Karpas-422 (cell line): ENCODE measurements at regions not wholly inside any gene's neighbourhood (a gene's known extent, or its start where the extent isn't known, plus 50 kb on each side); places are given as distances from the start of the nearest gene placed in this dataset.
"Not testable (repeated sequence)": the region's sequence is repeated elsewhere in the genome, so short reads cannot be mapped to it uniquely, and the experiment has no call there.

Source experiments
- DNase-seq: peaks from one replicate; pipeline ENCODE4 v3.0.0-alpha.2; 2015
- H2AFZ ChIP-seq: fragments of 200-600 bp; sonication (generic); 2 replicates; pipeline ENCODE4 v1.6.1; 2014; ENCODE audit warnings: antibody characterized with exemption, low read length, mixed read lengths
- H3K27ac ChIP-seq: fragments of 200-600 bp; sonication (generic); 2 replicates; pipeline ENCODE4 v1.5.1; 2014; ENCODE audit warnings: mild to moderate bottlenecking, low read length, moderate library complexity
- H3K27me3 ChIP-seq: fragments of 200-600 bp; sonication (generic); 2 replicates; pipeline ENCODE4 v1.6.1; 2014; ENCODE audit warnings: low read length, mixed read lengths
- H3K36me3 ChIP-seq: fragments of 200-600 bp; sonication (generic); 2 replicates; pipeline ENCODE4 v1.6.1; 2014; ENCODE audit warnings: low read length, mixed read lengths; ENCODE audit not compliant: insufficient read depth
- H3K4me1 ChIP-seq: fragments of 200-600 bp; sonication (generic); 2 replicates; pipeline ENCODE4 v1.6.1; 2014; ENCODE audit warnings: mild to moderate bottlenecking, low read length, mixed read lengths
- H3K4me2 ChIP-seq: fragments of 200-600 bp; sonication (generic); 2 replicates; pipeline ENCODE4 v1.6.1; 2014; ENCODE audit warnings: low read length, low read depth, mild to moderate bottlenecking; ENCODE audit not compliant: poor library complexity, severe bottlenecking
- H3K4me3 ChIP-seq: fragments of 200-600 bp; sonication (generic); 2 replicates; pipeline ENCODE4 v1.5.1; 2014; ENCODE audit warnings: mild to moderate bottlenecking, antibody characterized with exemption, low read length, mixed read lengths
- H3K79me2 ChIP-seq: fragments of 200-600 bp; sonication (generic); 2 replicates; pipeline ENCODE4 v1.6.1; 2014; ENCODE audit warnings: mild to moderate bottlenecking, low read length, mixed read lengths
- H3K9ac ChIP-seq: fragments of 200-600 bp; sonication (generic); 2 replicates; pipeline ENCODE4 v1.6.0; 2014; ENCODE audit warnings: low read length
- H3K9me2 ChIP-seq: fragments of 200-600 bp; sonication (generic), shearing (Covaris generic); replicated peaks from 2 replicates; pipeline ENCODE4 v1.6.0; 2014; ENCODE audit warnings: mild to moderate bottlenecking, low read length, moderate library complexity; ENCODE audit not compliant: insufficient read depth
- H3K9me3 ChIP-seq: fragments of 300-700, 200-600 bp; sonication (generic); 2 replicates; pipeline ENCODE4 v1.6.1; 2014; ENCODE audit warnings: low read length, mixed read lengths
- H4K20me1 ChIP-seq: fragments of 200-600 bp; sonication (generic); 2 replicates; pipeline ENCODE4 v1.6.1; 2014; ENCODE audit warnings: mild to moderate bottlenecking, antibody characterized with exemption, low read length, low read depth; ENCODE audit not compliant: insufficient read depth

- not testable (repeated sequence) for H3K4me3 ChIP-seq, H3K27ac ChIP-seq, H3K9me2 ChIP-seq, H3K9me3 ChIP-seq, H3K4me2 ChIP-seq, H3K79me2 ChIP-seq, H4K20me1 ChIP-seq, H3K27me3 ChIP-seq, H3K4me1 ChIP-seq, H3K36me3 ChIP-seq, H2AFZ ChIP-seq, H3K9ac ChIP-seq, DNase-seq
These were observed 612.1 kb upstream of the SMIM31 start for GRCh38 chr4:164141755-164142375.

- no peaks in the 10 kb centered on the region for H3K79me2 ChIP-seq
- peaks cover 7% of the 10 kb centered on the region; the same call in 1 of the 2 replicates for H3K4me1 ChIP-seq
- no peak for DNase-seq
- no peaks in the 10 kb centered on the region for H3K9me3 ChIP-seq
- H3K9me2 ChIP-seq = no peaks in the 10 kb centered on the region
- no peak overlapping the region for H3K4me2 ChIP-seq
- H4K20me1 ChIP-seq = no peaks in the 10 kb centered on the region
- H3K36me3 ChIP-seq = no peaks in the 10 kb centered on the region
- no peak overlapping the region for H3K4me3 ChIP-seq
- no peak overlapping the region for H3K9ac ChIP-seq
- no peaks in the 10 kb centered on the region; the same call in 1 of the 2 replicates for H3K27me3 ChIP-seq
- H3K27ac ChIP-seq = no peak overlapping the region
- no peak overlapping the region for H2AFZ ChIP-seq
These were observed 599.5 kb upstream of the SMIM31 start for GRCh38 chr4:164154416-164154815.

GRCh38 chr4:164169591-164169990 lies 584.3 kb upstream of the SMIM31 start:
- Histone ChIP-seq H3K4me3 (no peak overlapping the region), H3K27me3 (no peaks in the 10 kb centered on the region), H3K9me2 (no peaks in the 10 kb centered on the region; the same call in 1 of the 2 replicates), H3K9ac (no peak overlapping the region), H3K36me3 (no peaks in the 10 kb centered on the region), H3K9me3 (no peaks in the 10 kb centered on the region), H4K20me1 (no peaks in the 10 kb centered on the region), H3K4me1 (no peaks in the 10 kb centered on the region), H3K79me2 (no peaks in the 10 kb centered on the region), H2AFZ (no peak overlapping the region), H3K4me2 (no peak overlapping the region), H3K27ac (no peak overlapping the region)
- no peak for DNase-seq

GRCh38 chr4:164177153-164177552 lies 576.8 kb upstream of the SMIM31 start:
- H4K20me1 ChIP-seq = no peaks in the 10 kb centered on the region
- no peaks in the 10 kb centered on the region for H3K36me3 ChIP-seq
- no peaks in the 10 kb centered on the region for H3K4me1 ChIP-seq
- H3K9me3 ChIP-seq = no peaks in the 10 kb centered on the region
- H3K4me2 ChIP-seq = no peak overlapping the region
- no peaks in the 10 kb centered on the region for H3K79me2 ChIP-seq
- H2AFZ ChIP-seq = no peak overlapping the region
- no peak for DNase-seq
- no peaks in the 10 kb centered on the region for H3K9me2 ChIP-seq
- no peaks in the 10 kb centered on the region for H3K27me3 ChIP-seq
- H3K27ac ChIP-seq = no peak overlapping the region
- H3K9ac ChIP-seq = no peak overlapping the region
- no peak overlapping the region for H3K4me3 ChIP-seq

- Histone ChIP-seq H3K27me3 (no peaks in the 10 kb centered on the region), H3K79me2 (no peaks in the 10 kb centered on the region), H3K27ac (no peak overlapping the region), H3K36me3 (no peaks in the 10 kb centered on the region), H2AFZ (no peak overlapping the region), H3K4me3 (no peak overlapping the region), H3K9ac (no peak overlapping the region), H3K4me2 (no peak overlapping the region), H3K9me2 (no peaks in the 10 kb centered on the region), H4K20me1 (no peaks in the 10 kb centered on the region), H3K4me1 (no peaks in the 10 kb centered on the region), H3K9me3 (no peaks in the 10 kb centered on the region)
- DNase-seq = no peak
These were observed 576.2 kb upstream of the SMIM31 start for GRCh38 chr4:164177753-164178152.

- no peaks in the 10 kb centered on the region for H3K79me2 ChIP-seq
- no peak for DNase-seq
- no peaks in the 10 kb centered on the region for H3K9me3 ChIP-seq
- H2AFZ ChIP-seq = no peak overlapping the region
- H3K9ac ChIP-seq = no peak overlapping the region
- H3K36me3 ChIP-seq = no peaks in the 10 kb centered on the region
- H3K4me1 ChIP-seq = no peaks in the 10 kb centered on the region
- H3K4me2 ChIP-seq = no peak overlapping the region
- no peak overlapping the region for H3K27ac ChIP-seq
- H3K27me3 ChIP-seq = no peaks in the 10 kb centered on the region
- H4K20me1 ChIP-seq = no peaks in the 10 kb centered on the region
- no peak overlapping the region for H3K4me3 ChIP-seq
- H3K9me2 ChIP-seq = no peaks in the 10 kb centered on the region
These were observed 565.7 kb upstream of the SMIM31 start for GRCh38 chr4:164188236-164188635.

GRCh38 chr4:164192844-164193243 lies 561.1 kb upstream of the SMIM31 start:
- Histone ChIP-seq H3K27ac (no peak overlapping the region), H3K9ac (no peak overlapping the region), H3K27me3 (no peaks in the 10 kb centered on the region), H3K4me3 (no peak overlapping the region), H4K20me1 (no peaks in the 10 kb centered on the region), H2AFZ (no peak overlapping the region), H3K36me3 (no peaks in the 10 kb centered on the region), H3K9me3 (no peaks in the 10 kb centered on the region), H3K4me1 (no peaks in the 10 kb centered on the region), H3K79me2 (no peaks in the 10 kb centered on the region), H3K9me2 (no peaks in the 10 kb centered on the region), H3K4me2 (no peak overlapping the region)
- DNase-seq = no peak

- Histone ChIP-seq H2AFZ (no peak overlapping the region), H3K36me3 (no peaks in the 10 kb centered on the region), H3K27me3 (no peaks in the 10 kb centered on the region), H3K27ac (no peak overlapping the region), H3K4me1 (no peaks in the 10 kb centered on the region), H3K9me2 (no peaks in the 10 kb centered on the region), H3K4me2 (no peak overlapping the region), H3K9me3 (no peaks in the 10 kb centered on the region), H3K79me2 (no peaks in the 10 kb centered on the region), H4K20me1 (no peaks in the 10 kb centered on the region), H3K9ac (no peak overlapping the region), H3K4me3 (no peak overlapping the region)
- DNase-seq = no peak
These were observed 560.3 kb upstream of the SMIM31 start for GRCh38 chr4:164193676-164194075.

GRCh38 chr4:164197556-164197955 lies 556.4 kb upstream of the SMIM31 start:
- no peaks in the 10 kb centered on the region for H3K4me1 ChIP-seq
- no peaks in the 10 kb centered on the region for H3K9me2 ChIP-seq
- H3K27me3 ChIP-seq = 0 out of 2 replicates have a peak, but pooled peaks cover 2% of the 10 kb centered on the region

More at GRCh38 chr4:164197556-164197955, 556.4 kb upstream of the SMIM31 start:
- Histone ChIP-seq H3K36me3 (no peaks in the 10 kb centered on the region), H3K27ac (no peak overlapping the region), H3K79me2 (no peaks in the 10 kb centered on the region), H4K20me1 (no peaks in the 10 kb centered on the region), H3K9me3 (no peaks in the 10 kb centered on the region), H3K4me3 (no peak overlapping the region), H3K9ac (no peak overlapping the region), H3K4me2 (no peak overlapping the region), H2AFZ (no peak overlapping the region)
- DNase-seq = no peak
